ENCODE measurements at regions not wholly inside any gene's neighbourhood (a gene's known extent, or its start where the extent isn't known, plus 50 kb on each side); places are given as distances from the start of the nearest gene placed in this dataset.

DNA sequence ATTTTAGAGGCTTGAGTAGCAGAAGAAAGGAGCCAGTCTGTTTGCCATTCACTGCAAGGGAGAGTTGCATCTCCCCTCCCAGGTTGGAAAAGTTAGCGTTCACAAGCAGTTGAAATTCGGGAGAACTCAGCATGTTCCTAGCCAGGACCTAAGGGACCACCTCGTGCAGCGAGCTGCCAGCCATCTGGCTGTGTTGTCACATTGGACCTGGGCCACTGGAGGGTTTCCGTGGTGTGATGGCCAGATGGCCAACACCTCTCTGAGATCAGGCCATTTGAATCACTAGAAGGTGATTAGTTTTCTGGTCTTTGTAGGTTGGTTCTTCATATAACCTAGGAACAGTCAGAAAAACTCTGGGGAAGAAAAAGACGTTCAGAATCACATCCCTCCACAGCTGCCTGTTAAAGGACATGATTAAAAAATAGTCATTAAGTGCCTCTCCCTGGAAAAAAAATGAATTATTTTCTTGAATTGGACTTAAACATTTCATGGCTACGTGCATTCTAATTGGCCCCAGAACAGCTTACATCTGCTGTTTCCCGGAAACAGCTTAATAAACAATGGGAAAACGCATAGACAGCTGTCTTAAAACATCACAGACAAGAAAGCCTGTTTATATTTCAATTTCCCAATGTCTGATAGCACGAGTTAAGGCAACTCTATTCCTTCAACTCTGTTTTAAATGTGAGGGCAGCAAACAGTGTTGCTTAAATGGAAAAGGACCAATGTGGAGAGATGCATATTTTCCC is 303.9 kb downstream of the TENT4A start:
- no peaks in the 10 kb centered on the region for H3K27me3 Mint-ChIP-seq
- H3K27ac Mint-ChIP-seq: no peak overlapping the region
- DNase-seq (ENCODE audit: low spot score, unreplicated experiment): no peak
- H3K4me1 Mint-ChIP-seq (ENCODE audit: low read depth): no peaks in the 10 kb centered on the region
- no peaks in the 10 kb centered on the region for H3K36me3 Mint-ChIP-seq (ENCODE audit: insufficient read depth)
- no peak overlapping the region for H3K4me3 Mint-ChIP-seq (ENCODE audit: low read depth)
- TF ChIP-seq, protein P1, sequence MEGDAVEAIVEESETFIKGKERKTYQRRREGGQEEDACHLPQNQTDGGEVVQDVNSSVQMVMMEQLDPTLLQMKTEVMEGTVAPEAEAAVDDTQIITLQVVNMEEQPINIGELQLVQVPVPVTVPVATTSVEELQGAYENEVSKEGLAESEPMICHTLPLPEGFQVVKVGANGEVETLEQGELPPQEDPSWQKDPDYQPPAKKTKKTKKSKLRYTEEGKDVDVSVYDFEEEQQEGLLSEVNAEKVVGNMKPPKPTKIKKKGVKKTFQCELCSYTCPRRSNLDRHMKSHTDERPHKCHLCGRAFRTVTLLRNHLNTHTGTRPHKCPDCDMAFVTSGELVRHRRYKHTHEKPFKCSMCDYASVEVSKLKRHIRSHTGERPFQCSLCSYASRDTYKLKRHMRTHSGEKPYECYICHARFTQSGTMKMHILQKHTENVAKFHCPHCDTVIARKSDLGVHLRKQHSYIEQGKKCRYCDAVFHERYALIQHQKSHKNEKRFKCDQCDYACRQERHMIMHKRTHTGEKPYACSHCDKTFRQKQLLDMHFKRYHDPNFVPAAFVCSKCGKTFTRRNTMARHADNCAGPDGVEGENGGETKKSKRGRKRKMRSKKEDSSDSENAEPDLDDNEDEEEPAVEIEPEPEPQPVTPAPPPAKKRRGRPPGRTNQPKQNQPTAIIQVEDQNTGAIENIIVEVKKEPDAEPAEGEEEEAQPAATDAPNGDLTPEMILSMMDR (IDR thresholded peaks at IDR 0.05; ENCODE audit: unreplicated experiment): no peak
- peaks cover 5% of the 10 kb centered on the region for H3K9me3 Mint-ChIP-seq (ENCODE audit: low read depth)

DNA sequence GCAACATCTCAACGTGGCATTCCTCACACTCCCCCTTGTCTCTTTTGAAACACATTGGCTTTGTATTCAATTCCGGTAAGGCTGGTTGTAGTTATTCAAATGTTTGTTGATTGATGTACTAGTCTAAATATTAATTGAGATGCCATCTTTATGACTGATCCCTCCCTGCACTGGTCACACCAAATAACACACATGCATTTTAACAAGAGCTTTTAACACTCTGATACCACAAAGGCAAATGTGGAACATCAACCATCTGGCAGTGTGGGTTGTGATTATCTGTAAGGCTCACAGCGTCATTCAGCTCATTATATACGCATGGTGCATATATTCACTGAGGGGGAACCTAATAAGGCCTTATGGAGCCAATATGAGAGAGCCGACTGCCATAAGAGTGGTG is 305.0 kb downstream of the TENT4A start:
- Mint-ChIP-seq H3K27me3 (no peaks in the 10 kb centered on the region), H3K27ac (no peak overlapping the region), H3K9me3 (ENCODE audit: low read depth) (peaks cover 7% of the 10 kb centered on the region), H3K4me1 (ENCODE audit: low read depth) (no peaks in the 10 kb centered on the region), H3K36me3 (ENCODE audit: insufficient read depth) (no peaks in the 10 kb centered on the region), H3K4me3 (ENCODE audit: low read depth) (no peak overlapping the region)
- DNase-seq (ENCODE audit: low spot score, unreplicated experiment): no peak
- TF ChIP-seq, protein P1 (IDR thresholded peaks at IDR 0.05; ENCODE audit: unreplicated experiment): no peak

DNA sequence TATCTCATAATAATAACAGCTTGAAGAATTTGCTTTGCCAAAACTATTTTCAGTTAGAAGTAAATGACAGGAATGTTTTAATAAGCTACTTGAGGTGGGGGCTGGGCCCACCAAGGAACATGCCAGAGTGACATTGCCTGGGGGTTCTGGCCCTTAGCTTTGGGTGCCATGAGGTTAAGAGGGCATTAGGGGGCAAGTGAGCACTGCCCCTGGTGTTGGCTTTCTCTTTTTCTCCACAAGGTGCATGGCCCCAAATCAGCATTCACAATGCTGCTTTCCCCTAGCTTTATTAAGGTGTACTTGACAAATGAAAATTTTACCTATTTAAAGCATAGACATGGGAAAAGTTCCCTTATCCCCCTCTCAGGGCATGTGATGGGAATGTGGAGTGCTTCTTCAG is 305.4 kb downstream of the TENT4A start:
- TF ChIP-seq, protein P1 (IDR thresholded peaks at IDR 0.05; ENCODE audit: unreplicated experiment): no peak
- no peak overlapping the region for H3K4me3 Mint-ChIP-seq (ENCODE audit: low read depth)
- DNase-seq (ENCODE audit: low spot score, unreplicated experiment): no peak

DNA sequence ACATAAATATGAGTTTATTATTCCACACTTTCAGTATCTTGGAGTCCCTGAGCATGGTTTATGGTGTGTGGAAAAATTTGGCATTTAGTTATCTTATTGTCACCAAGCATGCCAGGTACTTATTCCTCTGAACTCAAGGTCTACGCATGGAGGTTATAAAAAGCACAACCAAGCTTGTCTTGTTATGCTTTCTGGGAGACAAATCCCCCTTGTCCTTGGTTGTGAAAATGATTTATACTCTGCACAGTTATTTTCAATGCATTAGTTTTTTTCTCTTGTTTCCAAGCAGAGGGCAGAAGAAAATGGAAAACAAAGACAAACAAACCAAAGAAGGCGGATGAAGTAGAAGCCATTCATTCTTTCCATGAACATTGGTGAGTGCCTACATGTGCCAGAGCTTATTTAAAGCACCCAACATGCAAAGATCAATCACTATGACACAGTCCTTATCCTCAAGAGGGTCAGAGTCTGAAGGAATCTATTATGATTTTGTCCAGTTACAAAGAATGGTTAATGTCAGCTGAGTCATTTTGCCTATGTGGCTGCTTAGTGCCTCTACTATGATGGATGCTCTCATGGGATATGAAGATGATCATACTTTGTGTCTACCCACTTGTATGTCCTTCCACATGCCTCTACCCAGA is 323.1 kb downstream of the TENT4A start:
- Mint-ChIP-seq H3K9me3 (ENCODE audit: low read depth) (peaks cover 7% of the 10 kb centered on the region), H3K27me3 (peaks cover 3% of the 10 kb centered on the region), H3K4me1 (ENCODE audit: low read depth) (peaks cover 5% of the 10 kb centered on the region), H3K4me3 (ENCODE audit: low read depth) (no peak overlapping the region), H3K27ac (no peak overlapping the region), H3K36me3 (ENCODE audit: insufficient read depth) (no peaks in the 10 kb centered on the region)
- no peak for DNase-seq (ENCODE audit: low spot score, unreplicated experiment)
- TF ChIP-seq, protein P1 (IDR thresholded peaks at IDR 0.05; ENCODE audit: unreplicated experiment): no peak

More for the DNA sequence above, 305.4 kb downstream of the TENT4A start:
- Mint-ChIP-seq H3K4me1 (ENCODE audit: low read depth) (no peaks in the 10 kb centered on the region), H3K36me3 (ENCODE audit: insufficient read depth) (no peaks in the 10 kb centered on the region), H3K27me3 (no peaks in the 10 kb centered on the region), H3K27ac (no peak overlapping the region), H3K9me3 (ENCODE audit: low read depth) (peaks cover 9% of the 10 kb centered on the region)

DNA sequence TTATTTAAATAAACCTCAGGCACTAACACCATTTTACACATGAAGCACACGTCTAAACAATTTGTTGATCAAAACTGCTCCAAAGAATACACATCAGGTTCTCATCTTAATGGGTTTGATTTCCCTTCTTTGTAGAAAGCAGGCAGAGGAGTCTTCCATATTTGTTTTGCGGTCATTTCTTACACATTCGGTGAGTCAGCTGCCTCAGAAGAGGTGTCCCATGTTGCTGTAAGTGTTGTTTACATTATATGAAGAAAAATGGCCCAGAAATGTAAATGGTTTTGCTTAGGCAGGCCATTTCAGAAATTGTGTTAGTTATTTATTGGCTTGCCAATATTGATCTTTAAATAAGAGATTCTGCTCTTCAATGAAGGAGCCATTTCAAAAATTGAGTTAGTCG is 325.8 kb downstream of the TENT4A start:
- TF ChIP-seq, protein P1 (IDR thresholded peaks at IDR 0.05; ENCODE audit: unreplicated experiment): no peak
- H3K4me3 Mint-ChIP-seq (ENCODE audit: low read depth): no peak overlapping the region
- peaks cover 3% of the 10 kb centered on the region for H3K27me3 Mint-ChIP-seq
- H3K27ac Mint-ChIP-seq: no peak overlapping the region
- H3K9me3 Mint-ChIP-seq (ENCODE audit: low read depth): peaks cover 5% of the 10 kb centered on the region
- H3K4me1 Mint-ChIP-seq (ENCODE audit: low read depth): no peaks in the 10 kb centered on the region
- no peaks in the 10 kb centered on the region for H3K36me3 Mint-ChIP-seq (ENCODE audit: insufficient read depth)
- no peak for DNase-seq (ENCODE audit: low spot score, unreplicated experiment)

All from progenitor cell of endocrine pancreas (in vitro differentiated cells).